ENCODE measurements at regions not wholly inside any gene's neighbourhood (a gene's known extent, or its start where the extent isn't known, plus 50 kb on each side); places are given as distances from the start of the nearest gene placed in this dataset.

DNA sequence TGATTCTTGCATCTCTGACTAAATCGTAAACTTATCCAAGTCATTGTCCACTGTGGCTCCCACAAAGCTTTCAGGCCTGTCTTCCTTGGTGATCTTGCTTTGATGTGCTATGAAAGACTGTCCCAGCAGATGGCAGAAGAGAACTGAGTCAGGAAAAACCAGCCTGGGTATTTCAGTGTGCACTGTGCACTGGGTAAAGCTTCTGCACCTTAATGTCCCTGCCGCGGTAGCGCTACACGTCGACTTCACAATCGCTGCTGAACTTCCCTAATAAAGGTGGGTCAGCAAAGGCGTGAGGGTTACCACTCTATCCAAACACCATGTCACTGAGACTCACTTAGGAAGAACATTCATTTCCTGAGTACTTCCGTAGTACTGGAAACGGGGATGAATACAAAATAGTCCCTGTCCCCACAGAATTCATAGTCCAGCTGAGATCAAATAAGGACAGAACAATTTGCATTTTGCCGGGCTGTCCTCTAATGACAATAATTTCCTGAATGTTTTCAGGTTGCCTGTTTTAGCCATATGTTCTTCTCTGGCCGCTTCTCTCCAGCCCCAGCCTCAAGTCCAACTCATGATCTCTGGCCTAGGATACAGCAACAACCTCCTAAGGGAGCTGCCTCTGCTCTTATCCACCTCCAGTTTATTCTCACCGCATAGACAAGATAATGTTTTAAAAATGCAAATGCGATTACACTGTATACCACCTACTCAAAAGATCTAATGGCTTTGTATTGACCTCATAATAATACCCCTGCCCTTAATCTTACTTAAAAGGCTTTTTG, 83.6 kb upstream of the AKAP13 start (continued):
- TF ChIP-seq, protein P1, sequence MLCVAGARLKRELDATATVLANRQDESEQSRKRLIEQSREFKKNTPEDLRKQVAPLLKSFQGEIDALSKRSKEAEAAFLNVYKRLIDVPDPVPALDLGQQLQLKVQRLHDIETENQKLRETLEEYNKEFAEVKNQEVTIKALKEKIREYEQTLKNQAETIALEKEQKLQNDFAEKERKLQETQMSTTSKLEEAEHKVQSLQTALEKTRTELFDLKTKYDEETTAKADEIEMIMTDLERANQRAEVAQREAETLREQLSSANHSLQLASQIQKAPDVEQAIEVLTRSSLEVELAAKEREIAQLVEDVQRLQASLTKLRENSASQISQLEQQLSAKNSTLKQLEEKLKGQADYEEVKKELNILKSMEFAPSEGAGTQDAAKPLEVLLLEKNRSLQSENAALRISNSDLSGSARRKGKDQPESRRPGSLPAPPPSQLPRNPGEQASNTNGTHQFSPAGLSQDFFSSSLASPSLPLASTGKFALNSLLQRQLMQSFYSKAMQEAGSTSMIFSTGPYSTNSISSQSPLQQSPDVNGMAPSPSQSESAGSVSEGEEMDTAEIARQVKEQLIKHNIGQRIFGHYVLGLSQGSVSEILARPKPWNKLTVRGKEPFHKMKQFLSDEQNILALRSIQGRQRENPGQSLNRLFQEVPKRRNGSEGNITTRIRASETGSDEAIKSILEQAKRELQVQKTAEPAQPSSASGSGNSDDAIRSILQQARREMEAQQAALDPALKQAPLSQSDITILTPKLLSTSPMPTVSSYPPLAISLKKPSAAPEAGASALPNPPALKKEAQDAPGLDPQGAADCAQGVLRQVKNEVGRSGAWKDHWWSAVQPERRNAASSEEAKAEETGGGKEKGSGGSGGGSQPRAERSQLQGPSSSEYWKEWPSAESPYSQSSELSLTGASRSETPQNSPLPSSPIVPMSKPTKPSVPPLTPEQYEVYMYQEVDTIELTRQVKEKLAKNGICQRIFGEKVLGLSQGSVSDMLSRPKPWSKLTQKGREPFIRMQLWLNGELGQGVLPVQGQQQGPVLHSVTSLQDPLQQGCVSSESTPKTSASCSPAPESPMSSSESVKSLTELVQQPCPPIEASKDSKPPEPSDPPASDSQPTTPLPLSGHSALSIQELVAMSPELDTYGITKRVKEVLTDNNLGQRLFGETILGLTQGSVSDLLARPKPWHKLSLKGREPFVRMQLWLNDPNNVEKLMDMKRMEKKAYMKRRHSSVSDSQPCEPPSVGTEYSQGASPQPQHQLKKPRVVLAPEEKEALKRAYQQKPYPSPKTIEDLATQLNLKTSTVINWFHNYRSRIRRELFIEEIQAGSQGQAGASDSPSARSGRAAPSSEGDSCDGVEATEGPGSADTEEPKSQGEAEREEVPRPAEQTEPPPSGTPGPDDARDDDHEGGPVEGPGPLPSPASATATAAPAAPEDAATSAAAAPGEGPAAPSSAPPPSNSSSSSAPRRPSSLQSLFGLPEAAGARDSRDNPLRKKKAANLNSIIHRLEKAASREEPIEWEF (IDR thresholded peaks at IDR 0.05; ENCODE audit: insufficient replicate concordance, low read depth, low read length), result no peak
- TF ChIP-seq ZNF207 (IDR thresholded peaks at IDR 0.05; ENCODE audit: borderline replicate concordance) (no peak), BRCA1 (IDR thresholded peaks at IDR 0.05; ENCODE audit: low read depth, low read length) (no peak), SMAD1 (IDR thresholded peaks at IDR 0.05; ENCODE audit: low read depth, partially characterized antibody) (no peak), PBX3 (IDR thresholded peaks at IDR 0.05; ENCODE audit: insufficient replicate concordance, low read depth, low read length) (no peak), NR2C1 (IDR thresholded peaks at IDR 0.05) (no peak), HDAC2 (IDR thresholded peaks at IDR 0.05) (no peak), BHLHE40 (IDR thresholded peaks at IDR 0.05; ENCODE audit: borderline replicate concordance in 1 of 2, low read depth in 2 of 2, low read length in 1 of 2) (0 out of 4 replicates have a peak, but pooled peaks of 1 of the 2 experiments have one; percentile 30), POLR2AphosphoS2 (IDR thresholded peaks at IDR 0.05; ENCODE audit: low read depth, low read length) (no peak), EGR1 (IDR thresholded peaks at IDR 0.05; ENCODE audit: borderline replicate concordance in 1 of 2, low read depth in 2 of 2, low read length in 2 of 2) (no peak), RCOR1 (conservative IDR thresholded peaks at IDR 0.05; ENCODE audit: low read depth, low read length) (no peak), ZNF687 (IDR thresholded peaks at IDR 0.05) (no peak), YBX1 (IDR thresholded peaks at IDR 0.05) (no peak), ASH2L (IDR thresholded peaks at IDR 0.05; ENCODE audit: borderline replicate concordance, low read depth) (no peak), SUZ12 (IDR thresholded peaks at IDR 0.05; ENCODE audit: unreplicated experiment) (no peak)
- TF ChIP-seq, protein P2, sequence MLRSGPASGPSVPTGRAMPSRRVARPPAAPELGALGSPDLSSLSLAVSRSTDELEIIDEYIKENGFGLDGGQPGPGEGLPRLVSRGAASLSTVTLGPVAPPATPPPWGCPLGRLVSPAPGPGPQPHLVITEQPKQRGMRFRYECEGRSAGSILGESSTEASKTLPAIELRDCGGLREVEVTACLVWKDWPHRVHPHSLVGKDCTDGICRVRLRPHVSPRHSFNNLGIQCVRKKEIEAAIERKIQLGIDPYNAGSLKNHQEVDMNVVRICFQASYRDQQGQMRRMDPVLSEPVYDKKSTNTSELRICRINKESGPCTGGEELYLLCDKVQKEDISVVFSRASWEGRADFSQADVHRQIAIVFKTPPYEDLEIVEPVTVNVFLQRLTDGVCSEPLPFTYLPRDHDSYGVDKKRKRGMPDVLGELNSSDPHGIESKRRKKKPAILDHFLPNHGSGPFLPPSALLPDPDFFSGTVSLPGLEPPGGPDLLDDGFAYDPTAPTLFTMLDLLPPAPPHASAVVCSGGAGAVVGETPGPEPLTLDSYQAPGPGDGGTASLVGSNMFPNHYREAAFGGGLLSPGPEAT (IDR thresholded peaks at IDR 0.05; ENCODE audit: low read depth), result no peak

Data from GM12878 (cell line).